ENCODE measurements at regions not wholly inside any gene's neighbourhood (a gene's known extent, or its start where the extent isn't known, plus 50 kb on each side); places are given as distances from the start of the nearest gene placed in this dataset.
A peak's percentile ranks its signal among the peaks of the same experiment; 100 is the strongest.
"Not testable (repeated sequence)": the region's sequence is repeated elsewhere in the genome, so short reads cannot be mapped to it uniquely, and the experiment has no call there.

DNA sequence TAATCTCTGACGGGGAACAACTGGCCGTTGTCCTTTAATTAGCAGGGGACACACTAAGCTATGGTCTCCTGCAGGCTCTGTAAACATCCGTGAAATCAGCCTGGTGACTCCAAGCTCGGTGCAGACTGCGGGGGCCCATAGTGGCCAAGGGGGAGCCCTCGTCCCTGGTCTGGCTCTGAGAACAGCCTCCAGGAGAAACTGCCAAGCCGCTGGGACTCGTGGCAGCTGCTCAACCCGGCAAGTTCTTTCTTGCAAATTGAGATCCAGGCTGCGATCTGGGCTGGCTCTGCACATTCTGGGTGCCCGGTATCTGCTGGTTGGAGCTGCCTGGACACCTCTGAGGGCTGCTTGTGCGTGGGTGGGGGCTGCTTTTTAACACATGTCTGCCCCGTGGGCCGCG is 71.6 kb upstream of the ZNF479 start:
- CTCF ChIA-PET; H3K27ac ChIP-seq (ENCODE audit: low read length); H3K9me3 ChIP-seq; H3K4me1 ChIP-seq (ENCODE audit: control insufficient read depth in 1 of 2, extremely low read depth in 1 of 2, insufficient read depth in 2 of 2, low read length in 2 of 2); H3K27me3 Mint-ChIP-seq; H3K4me1 Mint-ChIP-seq; H3K27me3 ChIP-seq (replicated peaks in 1 of 2; ENCODE audit: control insufficient read depth in 2 of 2, extremely low read depth in 1 of 2, insufficient read depth in 2 of 2, low read length in 1 of 2); H3K4me3 ChIP-seq (ENCODE audit: control insufficient read depth in 1 of 2, extremely low read depth in 1 of 2, low read length in 1 of 2); DNase-seq; ATAC-seq (replicated peaks in 1 of 4); H3K36me3 ChIP-seq (ENCODE audit: control insufficient read depth in 2 of 2, extremely low read depth in 1 of 2, insufficient read depth in 1 of 2, low read length in 1 of 2); H3K27ac Mint-ChIP-seq; POLR2A ChIA-PET; H3K36me3 Mint-ChIP-seq; H3K4me3 Mint-ChIP-seq: not testable (repeated sequence)
- peaks cover 13 to 17% (median 16%) of the 10 kb centered on the region in 3 donors for H3K9me3 Mint-ChIP-seq
- WGBS (ENCODE audit: insufficient coverage) = 67% methylated on average over 13 of the region's 15 CpGs

DNA sequence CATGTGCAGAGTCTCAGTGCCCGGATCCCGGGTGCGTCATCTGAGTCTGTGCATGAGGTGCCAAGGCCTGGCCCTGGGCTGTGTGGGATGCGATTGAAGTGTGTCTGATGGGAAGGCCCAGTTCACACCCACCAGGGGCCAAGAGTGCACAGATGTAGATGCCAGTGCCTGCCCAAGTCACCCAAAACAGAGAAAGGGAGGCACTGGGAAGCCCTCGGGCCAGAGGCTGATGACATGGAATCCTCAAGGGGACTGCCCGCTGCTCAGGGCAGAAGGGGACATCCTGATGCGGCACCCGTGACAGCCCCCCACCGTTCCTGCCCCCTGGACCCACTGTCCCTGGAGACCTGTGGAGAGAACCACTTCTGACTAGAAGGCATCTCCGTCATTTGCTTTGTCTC is 72.2 kb upstream of the ZNF479 start:
- no peaks in the 10 kb centered on the region for H3K9me3 ChIP-seq
- H3K9me3 Mint-ChIP-seq = peaks cover 16 to 21% (median 16%) of the 10 kb centered on the region in 3 donors
- no peaks in the 10 kb centered on the region for H3K4me1 Mint-ChIP-seq
- no peak overlapping the region for H3K27ac Mint-ChIP-seq
- no peaks in the 10 kb centered on the region for H3K36me3 ChIP-seq (ENCODE audit: control insufficient read depth in 2 of 2, extremely low read depth in 1 of 2, insufficient read depth in 1 of 2, low read length in 1 of 2)
- ChIA-PET CTCF (no interaction called here), POLR2A (no interaction called here)
- ATAC-seq (replicated peaks in 1 of 4) (no peak), DNase-seq (no peak)
- H3K27ac ChIP-seq (ENCODE audit: low read length) = no peak overlapping the region
- peak overlapping the region in 1 of 2 donors; percentile 11 for H3K4me3 ChIP-seq (ENCODE audit: control insufficient read depth in 1 of 2, extremely low read depth in 1 of 2, low read length in 1 of 2)
- H3K27me3 ChIP-seq (replicated peaks in 1 of 2; ENCODE audit: control insufficient read depth in 2 of 2, extremely low read depth in 1 of 2, insufficient read depth in 2 of 2, low read length in 1 of 2) = no peaks in the 10 kb centered on the region
- no peaks in the 10 kb centered on the region for H3K27me3 Mint-ChIP-seq
- 96% methylated on average over 10 of the region's 10 CpGs for WGBS (ENCODE audit: insufficient coverage)
- no peaks in the 10 kb centered on the region for H3K36me3 Mint-ChIP-seq
- no peaks in the 10 kb centered on the region for H3K4me1 ChIP-seq (ENCODE audit: control insufficient read depth in 1 of 2, extremely low read depth in 1 of 2, insufficient read depth in 2 of 2, low read length in 2 of 2)
- no peak overlapping the region for H3K4me3 Mint-ChIP-seq

DNA sequence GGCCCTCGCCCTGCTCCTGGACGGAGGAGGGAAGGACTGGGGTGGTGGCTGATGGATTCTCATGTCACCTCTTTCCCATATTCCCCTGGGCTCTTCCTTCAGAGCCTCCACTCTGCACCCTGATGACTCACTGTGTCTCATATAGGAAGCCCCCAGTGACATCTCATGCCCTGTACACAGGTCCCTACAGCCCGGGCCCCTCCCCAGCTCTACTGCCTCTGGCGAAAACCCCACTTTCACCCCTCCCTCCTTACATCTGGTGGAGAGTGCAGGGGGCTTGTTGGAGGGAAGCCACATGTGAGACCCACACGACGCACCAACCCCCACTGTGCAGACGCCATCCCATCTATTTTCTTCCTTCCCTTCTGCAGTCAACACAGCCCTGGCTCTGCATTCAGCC is 72.8 kb upstream of the ZNF479 start:
- no CpG with 5 or more reads among the region's 7 CpGs for WGBS (ENCODE audit: insufficient coverage)
- Mint-ChIP-seq H3K36me3 (no peaks in the 10 kb centered on the region), H3K4me1 (no peaks in the 10 kb centered on the region), H3K4me3 (no peak overlapping the region), H3K27me3 (no peaks in the 10 kb centered on the region), H3K27ac (no peak overlapping the region), H3K9me3 (peaks cover 16 to 25% (median 18%) of the 10 kb centered on the region in 3 donors)
- Histone ChIP-seq H3K27me3 (replicated peaks in 1 of 2; ENCODE audit: control insufficient read depth in 2 of 2, extremely low read depth in 1 of 2, insufficient read depth in 2 of 2, low read length in 1 of 2) (no peaks in the 10 kb centered on the region), H3K4me1 (ENCODE audit: control insufficient read depth in 1 of 2, extremely low read depth in 1 of 2, insufficient read depth in 2 of 2, low read length in 2 of 2) (no peaks in the 10 kb centered on the region), H3K9me3 (no peaks in the 10 kb centered on the region), H3K36me3 (ENCODE audit: control insufficient read depth in 2 of 2, extremely low read depth in 1 of 2, insufficient read depth in 1 of 2, low read length in 1 of 2) (no peaks in the 10 kb centered on the region), H3K27ac (ENCODE audit: low read length) (no peak overlapping the region), H3K4me3 (ENCODE audit: control insufficient read depth in 1 of 2, extremely low read depth in 1 of 2, low read length in 1 of 2) (no peak overlapping the region)
- ChIA-PET POLR2A (no interaction called here), CTCF (no interaction called here)
- no peak for ATAC-seq (replicated peaks in 1 of 4)
- DNase-seq = no peak

DNA sequence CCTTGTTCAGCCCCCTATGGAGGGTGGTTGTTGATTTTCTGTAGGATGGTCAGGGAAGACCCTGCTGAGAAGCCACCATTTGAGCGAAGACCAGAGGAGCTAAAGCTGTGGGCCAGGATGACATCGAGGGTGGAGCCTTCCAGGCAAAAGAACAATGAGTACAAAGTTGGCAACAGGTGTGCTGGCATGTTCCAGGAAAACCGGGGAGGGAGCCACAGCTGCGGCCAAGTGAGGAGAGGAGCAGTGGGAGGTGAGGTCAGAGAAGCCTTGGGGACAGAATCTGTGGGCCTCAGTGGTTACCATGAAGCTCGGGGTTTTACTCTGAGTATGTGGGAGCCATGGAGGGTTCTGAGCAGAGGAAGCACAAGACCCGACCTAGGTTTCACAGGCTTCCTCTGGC is 75.6 kb upstream of the ZNF479 start:
- CTCF ChIA-PET = no interaction called here
- no peaks in the 10 kb centered on the region for H3K9me3 ChIP-seq
- 68% methylated on average over 6 of the region's 6 CpGs for WGBS (ENCODE audit: insufficient coverage)

DNA sequence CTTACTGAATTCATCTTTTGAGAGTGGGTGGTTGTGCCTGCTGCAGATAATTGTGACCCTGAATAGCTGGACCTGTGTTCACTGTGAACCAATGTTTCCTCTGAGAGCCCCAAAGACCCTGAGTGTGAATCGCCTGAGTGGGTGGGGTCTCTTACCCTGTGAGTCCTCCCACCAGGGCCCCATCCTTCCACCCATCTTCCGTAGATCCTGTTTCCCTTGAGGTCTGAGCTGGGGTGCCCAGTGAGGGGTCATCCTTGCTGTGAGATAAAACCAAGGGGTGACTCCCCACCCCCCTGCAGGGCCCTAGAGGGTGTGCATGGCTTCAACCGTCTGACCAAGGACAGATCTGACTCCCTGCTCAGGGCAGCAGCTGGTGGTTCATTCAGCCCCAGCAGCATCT is 78.0 kb upstream of the ZNF479 start:
- H3K36me3 ChIP-seq (ENCODE audit: control insufficient read depth in 2 of 2, extremely low read depth in 1 of 2, insufficient read depth in 1 of 2, low read length in 1 of 2) = no peaks in the 10 kb centered on the region
- H3K27ac ChIP-seq (ENCODE audit: low read length) = no peak overlapping the region
- Mint-ChIP-seq H3K9me3 (peaks cover 18 to 36% (median 26%) of the 10 kb centered on the region in 3 donors), H3K4me1 (no peaks in the 10 kb centered on the region), H3K36me3 (no peaks in the 10 kb centered on the region), H3K4me3 (no peak overlapping the region), H3K27me3 (no peaks in the 10 kb centered on the region), H3K27ac (no peak overlapping the region)
- no peaks in the 10 kb centered on the region for H3K4me1 ChIP-seq (ENCODE audit: control insufficient read depth in 1 of 2, extremely low read depth in 1 of 2, insufficient read depth in 2 of 2, low read length in 2 of 2)
- ChIA-PET POLR2A (no interaction called here), CTCF (no interaction called here)
- no peaks in the 10 kb centered on the region for H3K27me3 ChIP-seq (replicated peaks in 1 of 2; ENCODE audit: control insufficient read depth in 2 of 2, extremely low read depth in 1 of 2, insufficient read depth in 2 of 2, low read length in 1 of 2)
- H3K9me3 ChIP-seq = no peaks in the 10 kb centered on the region
- WGBS (ENCODE audit: insufficient coverage) = 60% methylated on average over 1 of the region's 3 CpGs
- no peak overlapping the region for H3K4me3 ChIP-seq (ENCODE audit: control insufficient read depth in 1 of 2, extremely low read depth in 1 of 2, low read length in 1 of 2)
- DNase-seq (no peak), ATAC-seq (replicated peaks in 1 of 4) (no peak)

More for the DNA sequence above, 75.6 kb upstream of the ZNF479 start:
- DNase-seq (no peak), ATAC-seq (replicated peaks in 1 of 4) (no peak)
- Histone ChIP-seq H3K4me1 (ENCODE audit: control insufficient read depth in 1 of 2, extremely low read depth in 1 of 2, insufficient read depth in 2 of 2, low read length in 2 of 2) (no peaks in the 10 kb centered on the region), H3K27me3 (replicated peaks in 1 of 2; ENCODE audit: control insufficient read depth in 2 of 2, extremely low read depth in 1 of 2, insufficient read depth in 2 of 2, low read length in 1 of 2) (no peaks in the 10 kb centered on the region), H3K27ac (ENCODE audit: low read length) (no peak overlapping the region), H3K4me3 (ENCODE audit: control insufficient read depth in 1 of 2, extremely low read depth in 1 of 2, low read length in 1 of 2) (peak overlapping the region in 1 of 2 donors; percentile 23), H3K36me3 (ENCODE audit: control insufficient read depth in 2 of 2, extremely low read depth in 1 of 2, insufficient read depth in 1 of 2, low read length in 1 of 2) (no peaks in the 10 kb centered on the region)
- Mint-ChIP-seq H3K4me3 (no peak overlapping the region), H3K4me1 (no peaks in the 10 kb centered on the region), H3K36me3 (no peaks in the 10 kb centered on the region), H3K27ac (no peak overlapping the region), H3K9me3 (peaks cover 16 to 31% (median 20%) of the 10 kb centered on the region in 3 donors), H3K27me3 (no peaks in the 10 kb centered on the region)
- POLR2A ChIA-PET = no interaction called here

DNA sequence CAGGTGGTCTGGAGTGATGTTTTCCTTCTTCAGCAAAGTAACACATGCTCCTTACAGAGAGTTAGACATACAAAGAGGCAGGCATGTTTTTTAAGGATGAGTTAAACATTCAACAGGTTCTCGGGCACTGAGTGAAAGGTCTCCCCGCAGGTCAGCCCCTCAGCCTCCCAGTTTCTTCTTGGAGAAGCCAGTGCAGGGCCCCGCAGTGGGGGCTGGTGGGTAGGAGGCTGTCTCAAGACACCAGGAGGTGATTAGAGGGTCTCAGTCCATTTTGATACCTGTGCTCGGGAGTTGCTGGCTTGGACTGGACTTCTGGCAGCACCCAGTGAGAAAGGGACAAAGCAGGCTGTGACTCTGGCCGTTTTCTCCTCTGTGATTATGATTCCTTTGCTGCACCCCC is 78.6 kb upstream of the ZNF479 start:
- Histone ChIP-seq H3K36me3 (ENCODE audit: control insufficient read depth in 2 of 2, extremely low read depth in 1 of 2, insufficient read depth in 1 of 2, low read length in 1 of 2) (no peaks in the 10 kb centered on the region), H3K27ac (ENCODE audit: low read length) (no peak overlapping the region), H3K4me1 (ENCODE audit: control insufficient read depth in 1 of 2, extremely low read depth in 1 of 2, insufficient read depth in 2 of 2, low read length in 2 of 2) (no peaks in the 10 kb centered on the region), H3K27me3 (replicated peaks in 1 of 2; ENCODE audit: control insufficient read depth in 2 of 2, extremely low read depth in 1 of 2, insufficient read depth in 2 of 2, low read length in 1 of 2) (no peaks in the 10 kb centered on the region), H3K4me3 (ENCODE audit: control insufficient read depth in 1 of 2, extremely low read depth in 1 of 2, low read length in 1 of 2) (no peak overlapping the region), H3K9me3 (no peaks in the 10 kb centered on the region)
- H3K9me3 Mint-ChIP-seq = peaks cover 24 to 42% (median 30%) of the 10 kb centered on the region in 3 donors
- ATAC-seq (replicated peaks in 1 of 4) (no peak), DNase-seq (no peak)
- H3K27me3 Mint-ChIP-seq = no peaks in the 10 kb centered on the region
- ChIA-PET POLR2A (no interaction called here), CTCF (no interaction called here)
- H3K27ac Mint-ChIP-seq = no peak overlapping the region
- WGBS (ENCODE audit: insufficient coverage) = 81% methylated on average over 3 of the region's 5 CpGs
- H3K4me3 Mint-ChIP-seq = no peak overlapping the region
- no peaks in the 10 kb centered on the region for H3K36me3 Mint-ChIP-seq
- H3K4me1 Mint-ChIP-seq = no peaks in the 10 kb centered on the region

DNA sequence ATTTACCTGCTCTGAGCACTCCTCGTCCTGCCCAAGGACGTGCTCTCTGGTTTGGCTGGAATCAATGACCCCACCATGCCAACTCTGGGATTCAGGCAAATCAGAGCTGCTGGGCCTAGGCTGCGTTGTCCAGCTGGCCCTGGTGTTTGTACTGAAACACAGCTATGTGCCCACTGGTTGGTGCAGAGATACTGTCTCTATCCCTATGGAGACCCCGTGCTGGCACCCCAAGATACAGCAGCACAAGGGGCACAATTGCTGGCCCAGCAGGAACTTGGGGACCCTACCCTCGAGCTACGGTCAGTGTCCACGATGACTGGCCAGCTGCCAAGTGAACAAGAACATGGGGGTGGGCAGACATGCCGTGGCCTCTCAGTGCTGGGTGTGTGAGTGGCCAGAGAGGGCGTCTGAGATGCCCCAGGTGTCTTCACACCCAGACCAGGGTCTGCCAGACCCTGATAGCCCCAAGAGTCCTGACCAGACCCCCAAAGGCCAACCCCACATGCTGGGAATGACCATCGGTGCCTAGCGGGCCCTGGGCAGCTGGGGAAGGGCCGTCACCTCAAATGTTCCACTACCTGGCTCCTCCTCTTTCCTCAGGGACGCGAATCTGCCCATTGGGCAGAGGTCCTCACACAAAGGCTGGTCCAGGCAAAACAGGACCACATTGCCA is 79.3 kb upstream of the ZNF479 start:
- no peaks in the 10 kb centered on the region for H3K4me1 Mint-ChIP-seq

More for the DNA sequence above, 79.3 kb upstream of the ZNF479 start:
- H3K4me1 ChIP-seq (ENCODE audit: control insufficient read depth in 1 of 2, extremely low read depth in 1 of 2, insufficient read depth in 2 of 2, low read length in 2 of 2) = no peaks in the 10 kb centered on the region
- WGBS (ENCODE audit: insufficient coverage) = 68% methylated on average over 7 of the region's 14 CpGs
- H3K27me3 ChIP-seq (replicated peaks in 1 of 2; ENCODE audit: control insufficient read depth in 2 of 2, extremely low read depth in 1 of 2, insufficient read depth in 2 of 2, low read length in 1 of 2) = no peaks in the 10 kb centered on the region
- CTCF ChIA-PET = no interaction called here
- POLR2A ChIA-PET = no interaction called here
- no peaks in the 10 kb centered on the region for H3K9me3 ChIP-seq
- Mint-ChIP-seq H3K9me3 (peaks cover 28 to 46% (median 33%) of the 10 kb centered on the region in 3 donors), H3K27me3 (no peaks in the 10 kb centered on the region), H3K27ac (no peak overlapping the region), H3K36me3 (no peaks in the 10 kb centered on the region), H3K4me3 (no peak overlapping the region)
- ATAC-seq (replicated peaks in 1 of 4) (no peak), DNase-seq (no peak)
- H3K4me3 ChIP-seq (ENCODE audit: control insufficient read depth in 1 of 2, extremely low read depth in 1 of 2, low read length in 1 of 2) = no peak overlapping the region
- no peaks in the 10 kb centered on the region for H3K36me3 ChIP-seq (ENCODE audit: control insufficient read depth in 2 of 2, extremely low read depth in 1 of 2, insufficient read depth in 1 of 2, low read length in 1 of 2)
- no peak overlapping the region for H3K27ac ChIP-seq (ENCODE audit: low read length)

All from T-cell (primary cell).